B cell (primary cell): ENCODE measurements at regions not wholly inside any gene's neighbourhood (a gene's known extent, or its start where the extent isn't known, plus 50 kb on each side); places are given as distances from the start of the nearest gene placed in this dataset.

Source experiments
- EZH2 ChIP-seq: IDR thresholded peaks from 2 replicates; pipeline ENCODE4 v1.6.1; 2012; ENCODE audit warnings: borderline replicate concordance, low read depth, mild to moderate bottlenecking, moderate library complexity, low read length; ENCODE audit not compliant: insufficient read depth, poor library complexity, severe bottlenecking
- TF ChIP-seq, protein P1 (sequence below): fragments of 200-600 bp; IDR thresholded peaks from one replicate; pipeline ENCODE4 v1.8.0; 2022; ENCODE audit warnings: antibody characterized with exemption, mild to moderate bottlenecking

DNA sequence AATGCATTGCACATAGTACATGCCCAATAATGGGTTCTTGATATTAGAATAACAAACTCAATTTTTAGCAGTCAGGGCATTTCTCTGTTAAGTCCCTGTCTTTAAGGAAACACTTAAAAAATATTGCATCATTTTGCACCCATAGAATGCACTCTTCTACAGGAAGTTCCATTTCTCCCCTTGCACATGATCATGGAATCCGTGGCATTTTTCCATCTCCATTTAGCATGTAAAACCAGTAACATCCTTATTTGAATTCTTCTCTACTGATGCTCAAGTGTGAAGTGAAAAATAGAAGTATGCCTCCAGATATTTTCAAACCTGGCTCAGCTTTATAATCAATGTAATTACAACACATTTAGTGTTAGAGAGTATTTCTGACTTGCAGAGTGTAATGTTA is 192.8 kb downstream of the RWDD3 start:
- TF ChIP-seq, protein P1, sequence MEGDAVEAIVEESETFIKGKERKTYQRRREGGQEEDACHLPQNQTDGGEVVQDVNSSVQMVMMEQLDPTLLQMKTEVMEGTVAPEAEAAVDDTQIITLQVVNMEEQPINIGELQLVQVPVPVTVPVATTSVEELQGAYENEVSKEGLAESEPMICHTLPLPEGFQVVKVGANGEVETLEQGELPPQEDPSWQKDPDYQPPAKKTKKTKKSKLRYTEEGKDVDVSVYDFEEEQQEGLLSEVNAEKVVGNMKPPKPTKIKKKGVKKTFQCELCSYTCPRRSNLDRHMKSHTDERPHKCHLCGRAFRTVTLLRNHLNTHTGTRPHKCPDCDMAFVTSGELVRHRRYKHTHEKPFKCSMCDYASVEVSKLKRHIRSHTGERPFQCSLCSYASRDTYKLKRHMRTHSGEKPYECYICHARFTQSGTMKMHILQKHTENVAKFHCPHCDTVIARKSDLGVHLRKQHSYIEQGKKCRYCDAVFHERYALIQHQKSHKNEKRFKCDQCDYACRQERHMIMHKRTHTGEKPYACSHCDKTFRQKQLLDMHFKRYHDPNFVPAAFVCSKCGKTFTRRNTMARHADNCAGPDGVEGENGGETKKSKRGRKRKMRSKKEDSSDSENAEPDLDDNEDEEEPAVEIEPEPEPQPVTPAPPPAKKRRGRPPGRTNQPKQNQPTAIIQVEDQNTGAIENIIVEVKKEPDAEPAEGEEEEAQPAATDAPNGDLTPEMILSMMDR = no peak
- no peak for TF ChIP-seq EZH2
